PC-9 (cell line): ENCODE measurements at regions not wholly inside any gene's neighbourhood (a gene's known extent, or its start where the extent isn't known, plus 50 kb on each side); places are given as distances from the start of the nearest gene placed in this dataset.

ENCODE experiments used
- CTCF ChIP-seq: fragments of 200-600 bp; sonication (generic); conservative IDR thresholded peaks from 2 replicates; pipeline ENCODE4 v1.6.1; 2017; ENCODE audit warnings: mixed run types, antibody characterized with exemption, mild to moderate bottlenecking, moderate library complexity
- EZH2 ChIP-seq: fragments of 200-600 bp; sonication (generic); IDR thresholded peaks from 2 replicates; pipeline ENCODE4 v1.8.0; 2017; ENCODE audit warnings: antibody characterized with exemption, low read depth

DNA sequence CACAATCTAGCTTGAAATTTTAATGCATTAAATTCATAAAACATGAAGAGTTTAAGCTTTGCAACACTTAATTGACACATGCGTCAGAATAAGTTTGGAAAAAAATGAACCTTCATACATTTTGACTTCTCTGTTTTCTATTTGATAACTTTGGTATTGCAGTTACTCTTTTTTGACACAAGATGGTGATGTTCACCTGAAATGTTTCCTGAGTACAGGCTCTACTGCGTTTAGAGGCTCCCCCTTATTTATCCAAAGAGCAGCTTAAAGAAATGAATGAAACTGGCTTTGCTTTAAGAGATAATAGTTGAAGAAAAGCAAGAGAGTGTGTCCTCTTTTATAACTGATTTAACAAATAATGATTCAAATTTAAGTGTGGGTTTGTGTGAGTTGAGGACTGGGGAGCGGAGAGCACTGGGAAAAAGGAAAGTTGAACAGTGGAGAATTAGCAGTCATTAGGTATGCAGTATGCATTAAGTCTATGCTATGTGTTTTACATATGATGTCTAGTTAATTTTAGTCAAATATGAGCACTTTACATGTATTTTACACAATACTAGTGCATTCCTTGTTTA is 180.6 kb upstream of the NUDT6 start:
- TF ChIP-seq CTCF (peak; percentile 92), EZH2 (no peak)
